ENCODE measurements at regions not wholly inside any gene's neighbourhood (a gene's known extent, or its start where the extent isn't known, plus 50 kb on each side); places are given as distances from the start of the nearest gene placed in this dataset.

- H3K4me1 ChIP-seq, result no peaks in the 10 kb centered on the region
- H3K9me3 Mint-ChIP-seq (ENCODE audit: unreplicated experiment), result no peaks in the 10 kb centered on the region
- no peaks in the 10 kb centered on the region for H3K36me3 ChIP-seq (ENCODE audit: control insufficient read depth, insufficient read depth, low read length)
- H3K27me3 Mint-ChIP-seq (ENCODE audit: insufficient read depth, unreplicated experiment), result peaks cover 38% of the 10 kb centered on the region
- DNase-seq, result no peak
- no peak overlapping the region for H3K4me3 Mint-ChIP-seq (ENCODE audit: unreplicated experiment)
- no peak overlapping the region for H3K27ac Mint-ChIP-seq (ENCODE audit: unreplicated experiment)
- intact Hi-C loops (cut with micrococcal nuclease; ENCODE audit: unreplicated experiment), result no loop called here
- no peaks in the 10 kb centered on the region for H3K9me3 ChIP-seq
- no peaks in the 10 kb centered on the region for H3K27me3 ChIP-seq (replicated peaks; ENCODE audit: control insufficient read depth, insufficient read depth, low read length)
- no peak for TF ChIP-seq CTCF (IDR thresholded peaks at IDR 0.05; ENCODE audit: insufficient read depth in 1 of 2, low read depth in 1 of 2, low read length in 1 of 2, severe bottlenecking in 1 of 2, unreplicated experiment in 1 of 2)
- no peaks in the 10 kb centered on the region for H3K4me1 Mint-ChIP-seq (ENCODE audit: low read depth, unreplicated experiment)
- H3K4me3 ChIP-seq (ENCODE audit: low read depth, low read length), result no peak overlapping the region
- no TSS peak for BruUV-seq (replicated peaks)
- POLR2A ChIA-PET, result no interaction called here
- no peaks in the 10 kb centered on the region for H3K36me3 Mint-ChIP-seq (ENCODE audit: insufficient read depth, unreplicated experiment)
- CTCF ChIA-PET, result no interaction called here
Observed at GRCh38 chr10:23493711-23494110, 54.8 kb downstream of the OTUD1 start.

- no peaks in the 10 kb centered on the region for H3K36me3 ChIP-seq (ENCODE audit: control insufficient read depth, insufficient read depth, low read length)
- H3K9me3 Mint-ChIP-seq (ENCODE audit: unreplicated experiment), result no peaks in the 10 kb centered on the region
- no peaks in the 10 kb centered on the region for H3K4me1 ChIP-seq
- H3K4me3 ChIP-seq (ENCODE audit: low read depth, low read length), result no peak overlapping the region
- CTCF ChIA-PET, result no interaction called here
- no peaks in the 10 kb centered on the region for H3K4me1 Mint-ChIP-seq (ENCODE audit: low read depth, unreplicated experiment)
- H3K27ac Mint-ChIP-seq (ENCODE audit: unreplicated experiment), result no peak overlapping the region
- POLR2A ChIA-PET, result no interaction called here
- H3K9me3 ChIP-seq, result no peaks in the 10 kb centered on the region
- H3K4me3 Mint-ChIP-seq (ENCODE audit: unreplicated experiment), result no peak overlapping the region
- no TSS peak for BruUV-seq (replicated peaks)
- intact Hi-C loops (cut with micrococcal nuclease; ENCODE audit: unreplicated experiment), result no loop called here
- H3K27me3 ChIP-seq (replicated peaks; ENCODE audit: control insufficient read depth, insufficient read depth, low read length), result no peaks in the 10 kb centered on the region
- peaks cover 32% of the 10 kb centered on the region for H3K27me3 Mint-ChIP-seq (ENCODE audit: insufficient read depth, unreplicated experiment)
- no peak for TF ChIP-seq CTCF (IDR thresholded peaks at IDR 0.05; ENCODE audit: insufficient read depth in 1 of 2, low read depth in 1 of 2, low read length in 1 of 2, severe bottlenecking in 1 of 2, unreplicated experiment in 1 of 2)
- DNase-seq, result no peak
- H3K36me3 Mint-ChIP-seq (ENCODE audit: insufficient read depth, unreplicated experiment), result no peaks in the 10 kb centered on the region
Observed at GRCh38 chr10:23496727-23497126, 57.9 kb downstream of the OTUD1 start.

GRCh38 chr10:23499372-23500132 is 60.7 kb downstream of the OTUD1 start:
- CTCF ChIA-PET, result interaction anchor here (0.7 kb wide), 1 partner anchor 85 kb away, joined by 3 read pairs; no protein-coding TSS in a partner anchor

More at GRCh38 chr10:23499372-23500132, 60.7 kb downstream of the OTUD1 start:
- peaks cover 26% of the 10 kb centered on the region for H3K27me3 Mint-ChIP-seq (ENCODE audit: insufficient read depth, unreplicated experiment)
- H3K36me3 ChIP-seq (ENCODE audit: control insufficient read depth, insufficient read depth, low read length), result no peaks in the 10 kb centered on the region
- no peaks in the 10 kb centered on the region for H3K9me3 Mint-ChIP-seq (ENCODE audit: unreplicated experiment)
- H3K4me1 ChIP-seq, result no peaks in the 10 kb centered on the region
- no peak for DNase-seq
- no peak overlapping the region for H3K4me3 ChIP-seq (ENCODE audit: low read depth, low read length)
- no peaks in the 10 kb centered on the region for H3K9me3 ChIP-seq
- BruUV-seq (replicated peaks), result no TSS peak
- intact Hi-C loops (cut with micrococcal nuclease; ENCODE audit: unreplicated experiment), result no loop called here
- H3K36me3 Mint-ChIP-seq (ENCODE audit: insufficient read depth, unreplicated experiment), result no peaks in the 10 kb centered on the region
- peak in 1 of 2 experiments; percentile 7 for TF ChIP-seq CTCF (IDR thresholded peaks at IDR 0.05; ENCODE audit: insufficient read depth in 1 of 2, low read depth in 1 of 2, low read length in 1 of 2, severe bottlenecking in 1 of 2, unreplicated experiment in 1 of 2)
- H3K4me3 Mint-ChIP-seq (ENCODE audit: unreplicated experiment), result no peak overlapping the region
- H3K27ac Mint-ChIP-seq (ENCODE audit: unreplicated experiment), result no peak overlapping the region
- no peaks in the 10 kb centered on the region for H3K4me1 Mint-ChIP-seq (ENCODE audit: low read depth, unreplicated experiment)
- POLR2A ChIA-PET, result no interaction called here
- no peaks in the 10 kb centered on the region for H3K27me3 ChIP-seq (replicated peaks; ENCODE audit: control insufficient read depth, insufficient read depth, low read length)

All from Caco-2 (cell line).